HG03558 (cell line): ENCODE measurements at regions not wholly inside any gene's neighbourhood (a gene's known extent, or its start where the extent isn't known, plus 50 kb on each side); places are given as distances from the start of the nearest gene placed in this dataset.
"Not testable (repeated sequence)": the region's sequence is repeated elsewhere in the genome, so short reads cannot be mapped to it uniquely, and the experiment has no call there.

ENCODE experiments used
- ATAC-seq: cut with Tn5 transposase; IDR thresholded peaks from one replicate; pipeline ENCODE4 v1.9.1; 2021; ENCODE audit warnings: moderate number of reproducible peaks; ENCODE audit not compliant: unreplicated experiment; ENCODE audit errors: extremely low read depth

DNA sequence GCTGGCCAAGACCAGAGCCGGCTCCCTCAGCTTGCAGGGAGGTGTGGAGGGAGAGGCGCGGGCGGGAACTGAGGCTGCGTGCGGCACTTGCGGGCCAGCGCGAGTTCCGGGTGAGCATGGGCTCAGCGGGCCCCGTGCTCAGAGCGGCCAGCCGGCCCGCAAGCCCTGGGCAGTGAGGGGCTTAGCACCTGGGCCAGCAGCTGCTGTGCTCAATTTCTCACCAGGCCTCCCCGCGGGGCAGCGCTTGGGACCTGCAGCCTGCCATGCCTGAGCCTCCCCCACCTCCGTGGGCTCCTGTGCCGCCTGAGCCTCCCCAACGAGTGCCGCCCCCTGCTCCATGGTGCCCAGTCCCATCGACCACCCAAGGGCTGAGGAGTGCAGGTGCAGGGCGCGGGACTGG, 369.2 kb upstream of the NRG3 start:
- ATAC-seq = not testable (repeated sequence)

DNA sequence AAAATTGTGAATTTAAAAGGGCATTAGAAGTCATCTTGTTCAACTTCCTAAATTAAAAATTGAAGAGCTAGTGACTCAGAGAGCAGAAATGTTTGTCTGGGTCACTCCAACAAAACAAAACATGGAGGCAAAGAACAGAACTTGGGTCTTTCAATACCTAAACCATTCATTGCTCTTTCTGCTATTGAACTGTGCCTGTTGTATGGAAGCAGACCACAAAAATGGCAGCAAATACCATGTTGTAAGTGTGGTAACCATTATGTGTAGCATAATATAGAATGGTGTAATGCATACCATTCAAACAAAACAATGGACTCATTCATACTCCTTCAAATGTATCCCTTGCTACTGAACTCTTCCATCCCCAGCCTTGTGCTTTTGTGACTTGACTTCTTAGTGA, 360.2 kb upstream of the NRG3 start:
- no peak for ATAC-seq

DNA sequence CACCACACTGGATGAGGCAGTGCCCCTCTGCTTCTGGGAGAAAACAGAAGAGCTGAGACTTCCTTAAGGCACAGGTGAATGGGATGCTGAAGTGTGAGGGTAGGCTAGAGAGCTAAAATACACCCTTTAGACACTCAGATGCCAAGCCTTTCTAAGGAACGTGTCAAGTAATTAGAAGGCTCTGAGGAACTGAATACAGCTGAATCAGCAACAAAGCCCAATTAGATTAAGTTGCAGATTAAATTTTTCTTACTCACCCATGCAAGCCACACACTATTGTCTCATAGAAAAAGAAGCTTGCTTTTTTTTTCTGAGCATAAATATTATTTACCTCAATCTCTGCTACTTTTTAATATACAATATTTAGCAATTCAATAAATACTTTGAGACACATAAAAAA, 354.3 kb upstream of the NRG3 start:
- ATAC-seq = no peak

GRCh38 chr10:81524467-81524866, 350.5 kb upstream of the NRG3 start:
- no peak for ATAC-seq

DNA sequence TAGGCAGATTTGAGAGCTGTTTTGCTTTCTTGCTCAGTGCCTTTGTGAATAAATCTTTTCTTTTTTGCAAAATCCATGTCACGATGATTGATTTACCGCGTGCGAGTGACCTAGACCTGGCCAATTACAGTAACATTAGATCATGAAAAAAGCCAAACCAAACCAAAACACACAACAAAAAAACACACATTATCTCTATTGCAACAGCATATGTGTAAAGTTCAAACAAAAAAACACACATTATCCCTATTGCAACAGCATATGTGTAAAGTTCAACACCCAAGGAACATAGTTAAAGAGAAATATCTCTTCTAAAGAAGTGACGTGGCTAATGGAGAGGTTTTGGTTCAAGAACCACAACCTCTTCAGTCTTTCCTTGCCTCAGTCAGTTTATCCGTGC, 342.6 kb upstream of the NRG3 start:
- ATAC-seq = no peak

DNA sequence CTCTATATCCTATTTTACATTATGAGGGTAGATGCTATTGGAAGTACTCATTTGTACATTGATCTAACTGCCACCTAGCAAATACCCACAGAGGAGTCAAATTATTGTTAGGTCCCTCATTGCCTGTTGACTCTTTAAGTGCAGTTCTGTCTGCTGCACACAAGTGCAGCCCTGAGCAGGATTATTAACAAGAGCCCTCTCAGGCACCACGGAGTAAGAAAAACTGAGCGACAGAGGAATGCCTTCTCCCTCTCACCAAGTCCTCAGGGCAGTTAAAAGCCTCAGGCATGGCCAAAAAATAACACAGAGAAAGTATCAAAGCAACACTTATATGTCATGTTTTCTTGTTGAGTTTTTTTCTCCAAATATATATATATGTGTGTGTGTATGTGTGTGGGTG, 340.0 kb upstream of the NRG3 start:
- ATAC-seq = no peak

DNA sequence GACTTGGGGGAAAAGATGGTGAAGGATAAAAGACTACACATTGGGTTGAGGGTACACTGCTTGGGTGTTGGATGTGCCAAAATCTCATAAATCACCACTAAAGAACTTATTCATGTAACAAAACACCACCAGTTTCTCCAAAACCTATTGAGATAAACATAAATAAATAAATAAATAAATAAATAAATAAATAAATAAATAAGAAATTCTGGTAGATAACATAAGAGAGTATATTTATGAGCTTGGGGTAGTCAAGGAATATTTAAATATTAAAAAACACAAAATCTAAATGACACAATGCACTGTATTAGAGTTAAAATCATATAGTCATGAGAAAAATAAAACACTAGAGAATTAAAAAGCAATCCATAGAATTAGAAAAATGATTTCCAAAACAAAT, 333.5 kb upstream of the NRG3 start:
- ATAC-seq = no peak

DNA sequence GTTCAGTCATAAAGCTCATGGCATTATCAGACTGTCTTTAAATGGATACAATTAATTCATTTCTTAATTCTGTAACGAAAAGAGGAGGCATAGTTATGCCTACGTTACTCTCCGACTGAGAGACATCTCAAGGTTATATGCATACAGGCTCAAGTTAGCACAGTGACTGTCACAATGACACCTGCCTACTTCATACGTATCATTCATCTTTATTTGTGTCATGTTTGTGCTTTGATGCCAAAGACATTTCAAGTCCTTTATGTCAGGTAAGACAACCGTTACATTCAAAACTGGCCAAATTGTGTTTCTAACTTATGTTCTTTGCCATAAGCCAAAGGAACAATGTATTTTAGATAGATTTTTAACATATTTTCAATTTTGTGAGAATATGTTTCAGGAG, 328.8 kb upstream of the NRG3 start:
- ATAC-seq = no peak

- no peak for ATAC-seq
These were observed 326.8 kb upstream of the NRG3 start for GRCh38 chr10:81548160-81548559.

GRCh38 chr10:81564143-81564542, 310.9 kb upstream of the NRG3 start:
- no peak for ATAC-seq

DNA sequence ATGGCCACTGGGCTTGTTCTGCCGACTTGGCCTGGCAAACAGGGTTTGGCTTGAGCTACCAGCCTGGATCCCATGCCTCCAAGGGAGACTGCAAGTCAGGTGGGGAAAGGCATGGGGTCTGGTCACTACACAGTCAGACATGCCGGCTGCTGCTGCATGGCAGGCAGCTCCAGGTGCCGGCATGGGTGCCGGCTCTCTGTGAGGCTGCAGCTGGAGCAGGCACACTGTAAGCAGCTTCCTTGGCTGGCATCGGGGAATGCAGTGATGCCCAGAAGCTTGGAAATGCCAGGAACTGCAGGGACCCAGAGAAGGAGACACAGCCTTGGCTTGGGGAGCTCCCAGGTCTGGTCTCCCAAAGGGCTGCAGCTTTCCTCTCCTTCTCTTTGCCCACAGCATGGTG, 305.5 kb upstream of the NRG3 start:
- no peak for ATAC-seq

GRCh38 chr10:81570349-81570748, 304.6 kb upstream of the NRG3 start:
- no peak for ATAC-seq

DNA sequence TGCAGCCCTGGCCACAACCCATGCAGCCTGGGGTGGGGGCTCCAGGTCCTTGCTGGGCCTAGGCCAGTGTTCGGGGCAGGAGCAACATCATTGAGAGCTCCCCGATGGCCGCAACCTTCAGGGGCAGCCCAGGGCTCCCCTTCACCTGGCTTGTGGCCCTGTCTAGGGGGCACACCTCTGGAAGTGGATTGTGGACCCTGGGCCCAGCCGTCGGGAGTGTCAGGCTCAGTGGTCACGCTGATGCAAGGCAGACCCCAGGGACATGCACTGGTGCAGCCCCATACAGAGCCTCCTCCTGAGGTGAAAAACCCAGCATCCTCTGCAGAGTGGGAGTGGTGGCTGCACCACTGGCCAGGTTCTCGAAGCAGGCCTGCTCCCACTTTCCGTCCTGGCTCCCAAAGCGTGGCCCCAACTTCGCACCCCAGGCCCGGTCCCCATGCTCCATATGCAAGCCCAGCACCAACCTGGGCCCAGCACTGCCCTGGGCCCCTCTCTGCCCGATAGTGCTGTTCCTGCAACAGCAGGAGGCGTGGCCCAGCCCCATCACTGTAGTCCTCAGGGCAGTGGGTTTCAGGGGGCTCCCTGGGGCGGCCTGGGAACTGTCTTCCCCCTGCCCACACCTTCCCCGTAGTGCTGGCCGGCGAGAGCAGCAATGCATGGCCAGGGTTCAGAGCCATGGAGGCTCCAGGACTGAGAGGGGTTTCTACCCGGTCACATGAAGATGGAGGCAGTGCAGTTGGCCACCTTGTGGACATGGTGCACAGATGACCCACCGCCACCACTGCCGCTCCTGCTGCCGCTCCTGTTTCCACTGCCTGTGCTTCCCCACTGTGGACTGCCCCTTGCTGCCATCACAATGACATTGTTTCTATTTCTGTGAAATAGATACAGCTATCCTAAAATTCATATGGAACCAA, 303.9 kb upstream of the NRG3 start:
- ATAC-seq = no peak

DNA sequence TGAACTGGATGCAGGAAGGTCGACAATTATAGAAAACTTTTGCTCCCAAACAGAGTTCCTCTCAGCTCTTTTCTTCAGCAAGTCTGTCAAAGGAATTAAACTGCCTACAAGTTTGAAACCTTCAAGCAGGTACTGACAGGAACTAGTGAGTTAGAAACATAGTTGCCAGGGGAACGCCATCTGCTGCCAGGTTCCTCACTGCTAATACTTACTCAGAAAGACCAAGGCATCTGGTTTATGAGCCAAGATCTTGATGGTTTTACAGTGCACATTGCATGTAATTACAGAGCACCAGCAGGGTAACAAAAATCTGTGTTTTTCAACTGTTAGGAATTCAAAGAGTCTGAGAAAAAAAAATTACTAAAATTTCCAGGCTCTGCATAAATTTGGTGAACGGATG, 300.0 kb upstream of the NRG3 start:
- ATAC-seq = no peak

GRCh38 chr10:81576336-81576735, 298.7 kb upstream of the NRG3 start:
- ATAC-seq = no peak

DNA sequence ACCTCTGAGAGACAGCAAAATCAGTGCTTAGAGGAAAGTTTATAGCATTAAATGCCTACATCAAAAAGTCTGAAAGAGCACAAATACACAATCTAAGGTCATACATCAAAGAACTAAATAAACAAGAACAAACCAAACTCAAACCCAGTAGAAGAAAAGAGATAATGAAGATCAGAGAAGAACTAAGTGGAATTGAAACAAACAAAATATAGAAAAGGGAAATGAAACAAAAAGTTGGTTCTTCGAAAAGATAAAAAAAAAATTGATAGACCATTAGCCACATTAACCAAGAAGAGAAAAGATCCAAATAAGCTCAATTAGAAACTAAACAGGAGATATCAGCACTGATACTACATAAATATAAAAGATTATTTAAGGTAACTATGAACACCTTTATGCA, 280.0 kb upstream of the NRG3 start:
- no peak for ATAC-seq

DNA sequence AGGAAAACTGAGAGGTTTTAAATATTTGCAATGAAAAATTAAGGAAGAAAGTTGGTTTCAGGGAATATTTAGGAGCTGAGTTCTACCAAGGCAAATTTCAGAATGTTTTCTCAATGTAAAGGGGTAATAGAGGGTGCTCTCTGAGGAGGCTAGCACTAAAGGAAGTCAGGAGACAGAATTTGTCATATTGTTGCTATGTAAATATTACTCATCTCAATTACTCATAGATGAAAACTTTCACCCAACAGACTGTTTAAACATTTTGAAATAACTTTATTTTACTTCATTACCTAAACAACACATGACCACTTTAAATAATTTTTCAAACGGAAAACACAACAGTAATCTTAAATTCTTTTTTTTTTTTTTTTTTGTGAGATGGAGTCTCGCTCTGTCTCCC, 274.8 kb upstream of the NRG3 start:
- no peak for ATAC-seq

DNA sequence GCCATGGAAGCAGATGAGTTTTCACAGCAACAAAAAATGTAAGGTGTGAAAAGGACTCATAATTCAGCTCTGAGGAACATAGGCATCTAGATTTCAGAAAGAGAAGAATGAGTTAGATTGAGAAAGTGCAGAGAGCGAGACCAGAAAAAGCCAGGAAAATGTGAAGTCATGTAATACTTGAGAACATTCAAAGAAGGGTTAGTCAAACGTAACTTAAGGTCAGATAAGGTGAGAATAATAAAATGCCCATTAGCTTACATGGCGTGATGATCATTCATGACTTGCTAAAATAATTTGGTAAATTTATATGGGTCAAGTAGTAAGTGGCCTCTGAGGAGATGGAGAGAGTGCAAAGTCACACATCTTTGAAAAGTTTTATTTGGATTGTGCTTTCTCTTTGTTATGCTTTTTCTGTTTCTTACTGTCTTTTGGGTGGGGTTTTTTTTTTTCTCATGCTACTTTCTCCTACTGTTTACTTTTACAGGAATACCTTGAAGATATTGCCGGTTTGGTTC, 271.8 kb upstream of the NRG3 start:
- ATAC-seq = no peak

GRCh38 chr10:81644485-81644884, 230.5 kb upstream of the NRG3 start:
- ATAC-seq = not testable (repeated sequence)

GRCh38 chr10:81655986-81656385, 219.0 kb upstream of the NRG3 start:
- ATAC-seq = no peak

GRCh38 chr10:81662837-81663236, 212.2 kb upstream of the NRG3 start:
- no peak for ATAC-seq

DNA sequence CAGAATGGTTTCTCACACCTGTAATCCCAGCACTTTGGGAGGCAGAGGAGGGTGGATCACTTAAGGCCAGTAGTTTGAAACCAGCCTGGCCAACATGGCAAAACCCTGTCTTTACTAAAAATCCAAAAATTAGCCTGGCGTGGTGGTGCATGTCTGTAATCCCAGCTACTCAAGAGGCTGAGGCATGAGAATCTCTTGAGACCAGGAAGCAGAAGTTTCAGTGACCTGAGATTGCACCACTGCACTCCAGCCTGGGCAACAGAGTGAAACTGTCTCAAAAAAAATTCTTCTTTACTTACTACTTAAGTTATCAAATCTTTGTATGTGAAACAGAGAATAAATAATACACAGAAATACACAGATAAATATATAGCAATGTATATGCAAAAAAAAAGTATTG, 210.2 kb upstream of the NRG3 start:
- not testable (repeated sequence) for ATAC-seq
